ENCODE measurements at regions not wholly inside any gene's neighbourhood (a gene's known extent, or its start where the extent isn't known, plus 50 kb on each side); places are given as distances from the start of the nearest gene placed in this dataset.

GRCh38 chr4:24689212-24689611 lies 104.9 kb upstream of the DHX15 start:
- TF ChIP-seq, protein P1, sequence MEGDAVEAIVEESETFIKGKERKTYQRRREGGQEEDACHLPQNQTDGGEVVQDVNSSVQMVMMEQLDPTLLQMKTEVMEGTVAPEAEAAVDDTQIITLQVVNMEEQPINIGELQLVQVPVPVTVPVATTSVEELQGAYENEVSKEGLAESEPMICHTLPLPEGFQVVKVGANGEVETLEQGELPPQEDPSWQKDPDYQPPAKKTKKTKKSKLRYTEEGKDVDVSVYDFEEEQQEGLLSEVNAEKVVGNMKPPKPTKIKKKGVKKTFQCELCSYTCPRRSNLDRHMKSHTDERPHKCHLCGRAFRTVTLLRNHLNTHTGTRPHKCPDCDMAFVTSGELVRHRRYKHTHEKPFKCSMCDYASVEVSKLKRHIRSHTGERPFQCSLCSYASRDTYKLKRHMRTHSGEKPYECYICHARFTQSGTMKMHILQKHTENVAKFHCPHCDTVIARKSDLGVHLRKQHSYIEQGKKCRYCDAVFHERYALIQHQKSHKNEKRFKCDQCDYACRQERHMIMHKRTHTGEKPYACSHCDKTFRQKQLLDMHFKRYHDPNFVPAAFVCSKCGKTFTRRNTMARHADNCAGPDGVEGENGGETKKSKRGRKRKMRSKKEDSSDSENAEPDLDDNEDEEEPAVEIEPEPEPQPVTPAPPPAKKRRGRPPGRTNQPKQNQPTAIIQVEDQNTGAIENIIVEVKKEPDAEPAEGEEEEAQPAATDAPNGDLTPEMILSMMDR (IDR thresholded peaks at IDR 0.05) = no peak
- TF ChIP-seq POLR2A (IDR thresholded peaks at IDR 0.05) (no peak), POLR2AphosphoS5 (IDR thresholded peaks at IDR 0.05) (no peak)

All from upper lobe of left lung (tissue), 4 donors.